Stimulated activated CD4-positive, alpha-beta T cell treated with anti-CD3 and anti-CD28 coated beads, Interleukin-4, amount 100 ng/mL, for 4 hours (primary cell): ENCODE measurements at regions not wholly inside any gene's neighbourhood (a gene's known extent, or its start where the extent isn't known, plus 50 kb on each side); places are given as distances from the start of the nearest gene placed in this dataset.
A peak's percentile ranks its signal among the peaks of the same experiment; 100 is the strongest.

Source experiments
- DNase-seq, 2 experiments: peaks; one replicate each; pipeline ENCODE4 v3.0.0-alpha.2; 2020

DNA sequence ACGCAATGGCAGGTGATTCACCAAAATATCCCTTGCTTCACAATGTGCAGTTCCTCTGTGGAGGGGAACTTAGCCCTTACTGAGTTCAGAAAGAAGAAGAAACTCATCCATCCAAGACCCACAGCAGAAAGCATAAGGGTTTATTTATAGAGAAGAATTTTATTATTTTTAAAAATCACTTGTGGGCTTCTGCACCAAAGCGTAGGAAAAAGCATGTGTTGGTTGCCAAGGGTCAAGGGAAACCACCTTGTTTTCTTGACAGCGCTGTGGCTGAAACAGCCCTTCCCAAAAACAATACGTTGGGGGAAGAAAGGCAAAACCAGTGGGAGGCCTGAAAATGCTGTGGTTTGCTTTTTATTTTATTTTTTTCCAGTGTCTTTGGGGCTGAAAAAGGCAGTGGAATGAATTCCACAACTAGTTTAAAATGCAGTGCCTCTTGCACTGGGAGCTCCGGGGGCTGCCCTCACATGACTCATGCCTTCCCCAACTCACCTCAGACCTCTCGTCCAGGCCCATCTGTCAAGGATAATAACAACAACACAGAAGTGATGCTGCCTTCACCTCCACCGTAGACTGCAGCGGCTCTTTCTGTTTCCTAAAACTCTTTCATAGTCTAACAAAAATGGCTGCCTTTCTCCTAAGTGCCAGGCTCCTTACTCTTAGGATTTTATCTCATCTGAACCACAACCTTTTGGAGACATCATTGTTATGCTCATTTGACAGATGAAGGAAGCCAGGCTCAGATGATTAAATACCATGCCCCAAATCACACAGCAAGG, 224.2 kb upstream of the JUN start:
- DNase-seq = peak in 1 of 2 experiments; percentile 5

DNA sequence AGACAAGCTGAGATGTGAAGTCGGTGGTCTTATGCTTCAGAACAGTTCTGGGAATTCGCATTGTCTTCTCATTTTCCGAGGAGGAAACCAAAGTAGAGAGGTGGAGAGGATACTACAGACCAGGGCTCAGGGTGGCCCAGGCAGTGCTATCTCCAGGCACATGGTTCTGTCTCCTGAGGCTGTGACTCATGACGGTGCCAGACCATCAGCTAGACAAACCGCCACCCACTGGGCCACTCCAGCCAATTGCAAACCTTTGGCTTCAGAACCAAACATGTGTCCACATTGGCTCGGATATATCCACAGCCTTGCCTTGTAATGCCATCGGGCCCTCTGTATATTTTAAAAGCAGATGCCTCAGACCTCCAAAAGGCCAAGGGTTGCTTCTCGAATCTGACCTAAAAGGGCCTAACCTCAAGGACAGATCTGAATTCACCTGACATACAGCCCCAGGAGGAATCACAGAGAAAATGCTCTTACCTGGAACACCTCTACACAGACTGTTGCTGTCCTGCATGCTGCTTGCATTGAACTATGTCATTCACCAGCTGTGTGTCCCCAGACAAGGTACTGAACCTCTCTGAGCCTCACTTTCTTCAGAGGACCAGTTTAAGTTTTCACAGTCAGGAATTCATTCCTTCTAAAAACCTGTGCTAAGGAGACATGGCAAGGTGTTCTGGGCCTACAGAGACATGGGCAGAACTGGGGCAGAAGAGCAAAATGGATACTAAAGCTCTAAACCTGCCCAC, 224.9 kb upstream of the JUN start:
- no peak for DNase-seq

GRCh38 chr1:59011663-59012062, 227.8 kb upstream of the JUN start:
- no peak for DNase-seq

GRCh38 chr1:59012378-59012777, 228.5 kb upstream of the JUN start:
- DNase-seq = no peak

- DNase-seq = no peak
Measured at GRCh38 chr1:59013276-59013927, 229.6 kb upstream of the JUN start.

DNA sequence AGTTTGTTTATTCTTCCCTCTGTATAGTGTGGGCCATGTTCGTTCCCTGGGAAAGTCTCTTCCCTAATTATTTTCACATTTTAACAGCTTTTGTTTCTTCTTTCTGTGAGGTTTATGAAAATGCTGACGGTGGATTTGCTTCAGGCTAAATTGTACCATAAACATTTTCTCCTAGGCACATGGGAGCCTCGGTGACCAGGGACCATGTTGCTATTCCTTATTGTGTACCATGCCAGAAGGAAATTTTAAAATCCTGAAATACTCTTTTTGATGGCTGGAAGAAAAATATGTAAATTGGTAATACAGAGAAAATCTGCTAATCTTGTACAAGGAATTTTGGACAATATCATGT, 230.1 kb upstream of the JUN start:
- DNase-seq = no peak

- no peak for DNase-seq
Measured at GRCh38 chr1:59014827-59015226, 231.0 kb upstream of the JUN start.

DNA sequence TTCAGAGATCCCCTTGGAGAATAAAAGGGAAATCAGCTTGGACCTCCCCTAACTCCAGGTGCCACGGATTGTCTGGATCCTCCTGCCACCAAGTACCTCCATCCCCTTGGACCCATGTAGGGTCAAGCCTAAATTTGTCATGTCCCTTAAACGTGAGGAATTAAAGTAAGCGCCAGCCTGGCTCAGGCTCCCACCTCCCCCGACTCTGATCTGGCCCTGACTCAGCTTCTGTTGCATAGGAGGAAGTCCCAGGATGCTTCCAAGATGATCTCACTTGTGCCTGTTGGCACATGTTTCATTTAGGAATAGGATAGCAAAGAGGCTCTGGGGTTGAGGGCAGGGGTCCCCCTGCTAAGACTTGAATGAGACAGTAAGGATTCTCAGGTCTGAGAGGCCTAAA, 231.9 kb upstream of the JUN start:
- DNase-seq = no peak

GRCh38 chr1:59016390-59016789, 232.5 kb upstream of the JUN start:
- DNase-seq = no peak

- DNase-seq = no peak
Measured at GRCh38 chr1:59017501-59018231, 233.8 kb upstream of the JUN start.

- DNase-seq = no peak
Measured at GRCh38 chr1:59018446-59018845, 234.6 kb upstream of the JUN start.

GRCh38 chr1:59018860-59019259, 235.0 kb upstream of the JUN start:
- DNase-seq = no peak

GRCh38 chr1:59020151-59020997, 236.5 kb upstream of the JUN start:
- DNase-seq = peak; percentile 20 to 56

DNA sequence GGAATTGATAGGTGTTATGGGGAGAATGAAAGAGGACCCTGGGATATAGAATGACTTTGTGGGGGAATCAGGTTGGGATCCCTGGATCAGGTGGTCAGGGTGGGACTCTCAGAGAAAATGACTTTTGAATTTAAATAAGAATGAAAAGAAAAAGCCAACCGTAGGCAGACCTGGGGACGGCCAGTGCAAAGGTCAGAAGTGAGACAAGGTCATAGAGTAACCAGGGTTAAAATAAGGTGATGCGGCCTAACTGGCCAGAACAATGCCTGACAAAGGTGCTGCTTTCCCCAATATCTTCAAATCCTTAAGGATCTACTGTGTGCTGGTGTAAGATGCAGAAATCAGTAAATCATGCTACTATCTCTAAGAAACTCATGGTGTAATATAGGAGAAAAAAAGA, 238.4 kb upstream of the JUN start:
- no peak for DNase-seq

GRCh38 chr1:59022799-59023198, 239.0 kb upstream of the JUN start:
- no peak for DNase-seq

- DNase-seq = no peak
Measured at GRCh38 chr1:59025201-59025600, 241.4 kb upstream of the JUN start.

GRCh38 chr1:59025898-59026426, 242.1 kb upstream of the JUN start:
- DNase-seq = no peak

GRCh38 chr1:59026472-59026948, 242.7 kb upstream of the JUN start:
- no peak for DNase-seq

DNA sequence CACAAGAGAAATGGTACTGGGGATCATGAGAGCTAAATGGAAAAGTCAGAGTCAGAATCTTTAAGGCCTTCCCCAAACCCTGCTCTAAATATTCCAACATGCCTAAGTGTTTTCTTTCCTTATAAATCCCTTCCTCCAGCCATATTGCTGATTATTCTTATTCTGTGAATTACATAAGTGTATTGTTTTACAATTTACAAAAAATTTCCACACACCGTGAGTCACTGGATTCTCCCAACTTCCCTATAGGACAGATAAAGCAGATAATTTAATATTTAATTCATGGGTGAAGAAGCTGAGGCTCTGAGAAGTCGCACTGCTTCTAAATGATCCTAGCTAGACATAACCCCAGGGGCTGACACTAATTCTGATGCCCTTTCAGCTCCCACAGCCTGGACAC, 243.3 kb upstream of the JUN start:
- no peak for DNase-seq

DNA sequence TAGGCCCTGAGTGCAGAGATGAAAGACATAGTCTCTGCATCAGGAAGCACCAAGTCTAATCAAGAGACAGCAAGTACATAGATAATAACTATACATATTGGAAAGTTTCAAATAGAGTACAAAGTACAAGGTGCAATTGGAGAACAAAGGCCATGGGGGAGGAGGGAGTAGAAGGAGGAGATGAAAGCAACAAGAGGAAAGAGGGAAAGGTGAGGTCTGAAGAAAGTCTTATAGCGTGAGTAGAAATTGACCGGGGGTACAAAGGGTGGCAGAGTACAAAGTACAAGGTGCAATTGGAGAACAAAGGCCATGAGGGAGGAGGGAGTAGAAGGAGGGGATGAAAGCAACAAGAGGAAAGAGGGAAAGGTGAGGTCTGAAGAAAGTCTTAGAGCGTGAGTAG, 244.2 kb upstream of the JUN start:
- no peak for DNase-seq

DNA sequence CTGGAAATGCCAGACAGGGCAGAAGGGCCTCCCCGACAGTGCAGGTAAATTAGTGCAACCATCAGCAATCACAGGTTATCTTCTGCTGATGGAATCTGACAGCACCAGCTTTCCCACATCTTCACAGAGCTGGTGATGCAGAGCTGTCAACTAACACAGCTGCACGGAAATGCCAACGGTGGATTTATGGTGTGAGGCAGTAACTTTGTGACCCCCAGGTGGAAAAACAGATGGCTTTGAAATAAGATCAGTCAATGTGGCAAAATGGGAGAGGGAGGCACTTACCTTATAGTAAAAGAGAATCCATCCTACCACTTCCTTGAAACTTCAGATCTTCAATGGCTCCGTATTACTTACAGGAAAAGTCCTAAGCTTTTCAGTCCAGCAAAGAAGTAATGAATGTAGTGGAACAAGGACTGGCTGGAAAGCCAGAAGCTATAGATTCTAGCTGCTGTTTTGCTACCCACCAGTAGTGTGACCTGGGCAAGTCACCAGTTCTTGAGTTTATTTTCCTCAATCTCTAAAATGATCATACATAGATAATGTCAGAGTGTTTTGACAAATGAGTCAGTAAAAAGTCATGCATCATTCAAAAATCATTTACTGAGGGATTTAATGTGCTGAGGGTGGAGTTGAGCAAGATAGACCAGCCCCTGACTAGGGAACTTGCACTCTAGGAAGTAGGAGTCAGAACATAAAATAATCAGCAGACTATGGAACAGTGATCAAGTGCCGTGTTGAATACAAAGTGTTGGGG, 245.7 kb upstream of the JUN start:
- no peak for DNase-seq
